ENCODE measurements at regions not wholly inside any gene's neighbourhood (a gene's known extent, or its start where the extent isn't known, plus 50 kb on each side); places are given as distances from the start of the nearest gene placed in this dataset.

DNA sequence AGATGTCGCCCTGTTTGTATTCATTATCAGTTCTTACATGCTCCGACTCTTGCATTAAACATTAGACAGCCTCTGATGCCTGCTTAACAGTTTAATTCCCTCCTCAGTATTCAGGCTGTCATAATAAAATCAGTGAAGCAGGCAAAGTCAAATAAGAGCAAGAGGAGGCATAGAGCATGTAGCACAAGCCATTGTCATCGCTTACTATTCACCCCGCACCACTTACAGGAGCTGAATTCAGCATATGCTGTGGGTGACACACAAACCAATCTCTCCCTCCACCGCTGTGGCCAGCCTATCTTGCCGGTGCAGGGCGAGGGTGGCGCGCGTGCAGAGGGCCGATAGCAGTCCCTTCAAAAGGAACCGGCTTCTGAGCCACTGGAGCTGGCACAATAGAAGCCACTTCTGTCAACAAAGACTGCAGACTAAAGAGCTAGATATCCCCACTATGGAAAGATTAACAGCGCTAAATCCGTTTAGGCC lies 433.2 kb upstream of the MGMT start:
- DNase-seq, result no peak

DNA sequence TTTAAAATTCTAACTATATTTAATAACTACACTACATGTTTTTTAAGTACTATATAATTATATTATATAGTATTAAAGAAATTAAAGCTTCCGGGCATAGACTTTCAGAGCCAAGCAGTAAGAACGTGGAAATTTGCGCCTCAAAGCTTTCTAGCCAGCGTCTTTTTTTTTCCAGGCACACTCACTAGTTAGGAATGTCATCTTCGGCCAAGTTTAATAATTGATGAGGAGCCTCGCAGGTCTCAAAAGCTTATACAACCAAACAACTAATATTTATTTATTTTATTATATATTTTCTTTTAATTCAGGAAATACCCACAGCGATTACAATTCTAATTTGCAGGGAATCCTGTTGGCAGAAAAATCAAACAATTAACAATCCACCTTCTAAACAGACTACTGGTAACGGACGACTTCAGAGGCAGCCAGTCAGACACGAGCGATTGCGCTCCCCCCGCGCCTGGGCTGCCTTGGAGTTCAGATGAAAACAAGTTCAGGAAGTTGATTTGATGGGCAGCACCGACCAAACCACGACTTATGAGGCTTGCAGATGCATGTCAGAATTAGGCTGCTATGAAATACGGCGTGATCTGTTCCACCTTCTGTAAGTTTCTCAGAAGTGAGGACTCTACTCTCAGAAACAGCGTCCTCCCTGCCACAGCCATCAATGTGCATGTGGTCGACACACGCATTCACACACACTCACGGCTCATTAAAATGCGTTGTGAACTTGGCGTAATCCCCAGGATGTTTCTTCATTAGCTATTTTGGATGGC lies 431.8 kb upstream of the MGMT start:
- DNase-seq, result no peak

- DNase-seq, result no peak
These were observed 428.5 kb upstream of the MGMT start for GRCh38 chr10:129038522-129038921.

DNA sequence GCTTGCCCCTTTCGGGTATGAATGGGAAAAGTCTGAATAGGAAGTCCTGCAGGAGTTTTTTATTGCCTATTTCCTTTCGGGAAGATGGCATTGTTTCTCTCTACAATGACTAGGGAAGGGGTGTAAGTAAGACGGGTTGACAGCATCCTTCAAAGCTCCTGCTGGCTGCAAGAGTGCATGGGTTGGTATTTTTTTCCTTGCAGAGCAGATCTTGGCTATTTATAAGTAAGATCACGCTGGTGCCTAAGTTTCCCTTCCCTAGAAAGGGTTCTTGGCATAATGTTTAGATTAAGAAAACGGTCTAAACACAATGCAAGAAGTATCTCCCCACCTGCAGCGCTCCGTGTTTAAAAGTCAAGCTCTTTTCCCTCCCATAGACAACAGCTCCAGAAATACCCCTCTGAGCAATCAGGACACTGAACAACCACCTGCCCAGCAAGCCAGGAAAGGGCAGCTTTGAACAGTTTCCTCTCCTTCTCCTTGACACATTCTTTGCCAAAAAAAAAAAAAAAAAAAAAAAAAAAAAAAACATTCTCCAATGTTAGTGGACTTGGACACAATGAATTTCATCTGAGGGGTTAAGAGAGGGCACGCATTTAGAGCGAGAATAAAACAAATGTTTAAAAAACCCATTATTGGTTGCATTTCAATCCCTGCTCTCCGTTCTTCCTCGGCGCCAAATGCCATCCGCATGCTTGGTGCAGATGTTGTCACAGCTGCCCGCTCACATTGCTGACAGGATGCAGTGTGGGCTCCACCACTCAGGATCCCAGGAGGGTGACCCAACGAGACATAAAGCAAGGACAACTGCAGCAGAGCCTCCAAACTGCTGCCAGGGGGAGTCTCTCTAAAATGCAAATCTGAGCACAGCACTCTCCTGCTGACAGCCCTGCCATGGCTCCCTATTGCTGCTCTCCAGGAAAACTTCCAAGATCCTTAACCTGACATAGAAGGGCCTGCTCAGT lies 427.4 kb upstream of the MGMT start:
- DNase-seq, result no peak

GRCh38 chr10:129040377-129040776 lies 426.7 kb upstream of the MGMT start:
- DNase-seq, result no peak

DNA sequence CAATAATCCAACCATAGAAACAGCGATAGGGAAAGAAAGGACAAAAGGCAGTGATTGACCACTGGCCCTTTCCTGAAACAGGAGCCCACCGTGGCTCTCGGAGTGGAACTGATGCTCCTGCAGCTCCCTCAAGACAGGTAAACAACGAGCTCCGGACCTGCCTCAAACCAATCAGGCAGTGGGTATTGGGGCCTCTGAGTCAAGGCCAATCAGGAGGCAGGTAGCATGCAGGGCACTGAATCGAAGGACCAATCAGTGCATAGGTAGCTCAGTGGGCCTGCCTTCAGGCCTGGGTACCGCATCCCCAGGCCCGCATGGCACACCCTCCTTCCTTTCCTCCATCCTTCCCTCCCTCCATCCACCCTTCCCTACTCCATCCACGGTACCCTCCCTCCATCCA lies 425.1 kb upstream of the MGMT start:
- no peak for DNase-seq

DNA sequence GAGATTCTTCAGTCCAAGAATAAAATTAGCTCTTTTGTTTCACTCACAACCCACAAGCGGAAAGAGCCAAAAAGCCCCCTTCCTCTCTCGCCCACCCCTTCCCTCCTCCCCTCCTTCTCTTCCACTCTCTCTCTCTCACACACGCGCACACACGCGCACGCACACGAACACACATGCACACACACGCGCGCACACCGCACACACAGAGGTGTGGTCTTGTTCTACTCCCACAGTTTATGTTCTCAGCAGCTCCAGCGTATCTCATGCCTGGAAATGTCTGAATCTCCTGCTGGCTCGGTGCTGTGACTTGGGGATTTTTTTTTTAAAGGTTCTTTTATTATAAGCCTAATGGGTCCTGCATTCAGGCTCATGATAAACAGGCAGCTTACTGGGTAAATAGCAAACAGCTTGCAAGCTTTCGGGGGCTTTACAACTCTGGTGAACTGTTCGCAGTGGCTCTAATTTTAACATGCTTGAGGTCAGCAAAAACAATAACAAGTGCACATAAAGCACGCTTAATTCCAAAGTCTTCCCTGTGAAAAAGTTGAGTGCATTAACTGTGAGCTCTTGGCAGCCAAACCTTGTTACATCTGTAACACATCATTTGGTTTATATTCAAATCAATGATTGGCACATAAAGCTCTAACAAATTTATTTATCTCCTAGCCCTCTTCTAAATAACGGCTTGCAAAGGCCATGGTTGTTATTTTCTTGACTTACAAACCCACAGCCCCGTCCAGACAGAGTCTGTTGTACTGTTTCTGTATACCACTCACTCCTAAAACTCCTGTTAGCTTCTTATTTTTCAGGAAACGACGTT lies 424.1 kb upstream of the MGMT start:
- DNase-seq, result no peak

DNA sequence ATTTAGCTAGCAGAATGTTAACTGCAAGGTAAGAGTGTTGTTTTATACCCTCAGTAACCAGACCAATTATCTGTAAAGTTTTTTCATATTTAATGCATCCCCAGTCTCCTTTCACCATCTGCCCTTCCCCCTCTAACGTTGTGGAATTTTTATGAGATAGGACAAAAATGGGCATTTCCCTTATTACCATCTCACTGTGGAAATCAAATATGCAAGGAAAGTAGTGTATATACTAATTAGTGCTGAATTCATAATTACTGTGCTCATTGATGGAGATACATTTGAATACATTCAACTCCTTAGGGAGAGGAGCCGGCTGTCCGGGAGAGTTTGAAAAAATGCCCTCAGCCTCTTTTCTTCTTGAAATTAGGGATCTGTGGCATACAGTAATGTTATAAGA lies 423.4 kb upstream of the MGMT start:
- no peak for DNase-seq

DNA sequence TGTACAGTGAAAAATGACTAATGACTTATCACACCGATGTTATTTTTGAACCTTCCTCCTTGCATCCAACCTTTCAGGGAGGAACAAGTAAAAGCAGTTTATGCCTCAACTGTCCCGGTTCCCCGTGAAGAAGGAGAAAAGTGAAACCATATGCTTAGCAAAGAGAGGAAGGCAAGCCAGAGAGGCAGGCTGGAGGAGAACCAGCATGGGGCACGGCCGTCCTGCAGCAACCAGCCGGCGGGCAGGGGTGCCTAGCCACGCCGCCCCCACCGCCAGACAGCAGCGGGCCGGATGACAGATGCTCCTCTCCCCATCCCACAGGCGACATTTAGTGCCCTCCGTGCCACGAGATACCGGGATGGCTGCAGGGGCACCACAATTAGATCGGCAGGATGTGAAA lies 421.4 kb upstream of the MGMT start:
- no peak for DNase-seq

DNA sequence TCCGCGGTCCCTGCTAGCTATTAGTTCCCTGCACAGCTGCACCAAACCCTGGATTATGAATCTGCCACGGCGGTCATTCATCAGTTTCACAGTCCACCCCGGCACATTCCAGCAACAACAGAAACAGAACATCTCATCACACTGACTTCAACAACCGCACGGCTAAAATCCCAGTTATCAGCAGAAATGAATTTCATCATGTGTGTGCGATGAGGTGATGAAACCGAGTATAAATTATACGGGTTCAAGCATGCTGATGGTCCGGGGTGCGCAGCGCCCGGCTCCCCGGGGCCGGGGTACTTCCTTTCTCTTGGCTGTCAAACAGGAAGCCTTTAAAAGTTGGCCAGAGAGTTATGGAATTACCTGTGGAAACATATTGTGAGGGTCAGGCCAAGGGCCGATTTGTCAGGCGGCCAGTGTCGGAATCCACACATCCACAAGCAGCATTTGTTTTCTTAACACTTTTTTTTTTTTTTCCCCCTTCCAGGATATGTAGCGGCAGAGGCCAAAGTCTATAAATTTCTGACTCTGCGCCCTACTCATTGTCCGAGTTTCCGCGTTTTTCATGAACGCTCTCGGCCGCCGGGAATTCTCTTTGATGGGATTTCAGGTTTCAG lies 420.9 kb upstream of the MGMT start:
- DNase-seq, result no peak

DNA sequence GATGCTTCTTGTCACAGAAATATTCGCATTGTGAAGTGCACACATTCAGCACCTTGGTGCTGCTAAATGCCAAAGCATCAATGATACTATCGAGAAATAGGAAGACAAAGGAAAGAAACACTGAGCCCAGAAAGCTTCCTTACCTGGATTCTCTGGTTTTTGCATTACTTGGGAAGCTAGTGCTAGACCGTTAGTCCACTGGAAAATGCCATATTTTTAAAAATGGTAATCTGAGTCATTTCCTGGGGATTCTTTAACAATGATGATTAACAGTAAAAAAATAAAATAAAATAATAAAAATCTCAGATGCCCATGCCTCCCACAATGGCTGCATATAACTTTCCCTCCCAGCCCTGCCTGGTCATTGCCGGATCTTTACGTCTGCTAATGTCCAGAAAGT lies 420.1 kb upstream of the MGMT start:
- no peak for DNase-seq

DNA sequence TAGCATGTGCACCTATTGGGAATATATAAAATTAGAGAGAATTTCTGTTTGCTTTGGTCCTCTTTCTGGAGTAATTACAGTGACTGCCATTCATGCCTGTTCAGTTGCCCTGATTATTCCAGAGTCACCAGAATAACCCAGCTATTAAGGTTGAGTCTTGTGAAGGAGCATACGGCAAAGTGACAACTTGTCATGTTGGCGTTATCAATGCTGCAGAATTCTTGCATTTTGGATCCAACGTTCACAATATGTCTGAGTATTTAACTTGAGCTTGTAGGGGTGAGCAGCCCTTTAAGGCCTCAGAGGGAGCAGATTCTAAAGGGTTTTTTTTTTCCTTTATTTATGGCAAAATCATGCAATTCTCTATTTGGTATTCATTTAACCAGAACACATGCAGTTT lies 419.4 kb upstream of the MGMT start:
- DNase-seq, result no peak

- no peak for DNase-seq
These were observed 418.5 kb upstream of the MGMT start for GRCh38 chr10:129048513-129048912.

GRCh38 chr10:129049501-129049900 lies 417.5 kb upstream of the MGMT start:
- no peak for DNase-seq

- no peak for DNase-seq
These were observed 411.8 kb upstream of the MGMT start for GRCh38 chr10:129055225-129055624.

DNA sequence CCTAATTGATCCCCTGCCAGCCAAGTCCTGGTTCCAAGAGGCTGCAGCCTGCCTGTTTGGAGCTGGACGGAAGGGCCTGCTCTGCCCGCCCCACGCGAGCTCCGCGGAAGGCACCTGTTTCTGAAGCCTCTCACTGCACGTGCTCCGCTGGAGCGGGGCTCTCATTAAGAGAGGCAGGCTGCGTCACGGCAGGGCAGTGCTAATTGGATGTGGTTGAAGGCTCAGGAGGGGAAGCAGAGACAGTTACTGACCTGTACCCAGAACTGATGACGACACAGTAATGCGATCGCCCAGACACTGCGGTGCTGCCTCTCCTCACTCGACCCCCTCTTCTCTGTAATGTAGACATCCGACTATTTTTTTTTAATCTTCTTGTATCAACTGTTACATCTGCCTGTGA lies 411.1 kb upstream of the MGMT start:
- no peak for DNase-seq

GRCh38 chr10:129056734-129057689 lies 410.0 kb upstream of the MGMT start:
- DNase-seq, result no peak

DNA sequence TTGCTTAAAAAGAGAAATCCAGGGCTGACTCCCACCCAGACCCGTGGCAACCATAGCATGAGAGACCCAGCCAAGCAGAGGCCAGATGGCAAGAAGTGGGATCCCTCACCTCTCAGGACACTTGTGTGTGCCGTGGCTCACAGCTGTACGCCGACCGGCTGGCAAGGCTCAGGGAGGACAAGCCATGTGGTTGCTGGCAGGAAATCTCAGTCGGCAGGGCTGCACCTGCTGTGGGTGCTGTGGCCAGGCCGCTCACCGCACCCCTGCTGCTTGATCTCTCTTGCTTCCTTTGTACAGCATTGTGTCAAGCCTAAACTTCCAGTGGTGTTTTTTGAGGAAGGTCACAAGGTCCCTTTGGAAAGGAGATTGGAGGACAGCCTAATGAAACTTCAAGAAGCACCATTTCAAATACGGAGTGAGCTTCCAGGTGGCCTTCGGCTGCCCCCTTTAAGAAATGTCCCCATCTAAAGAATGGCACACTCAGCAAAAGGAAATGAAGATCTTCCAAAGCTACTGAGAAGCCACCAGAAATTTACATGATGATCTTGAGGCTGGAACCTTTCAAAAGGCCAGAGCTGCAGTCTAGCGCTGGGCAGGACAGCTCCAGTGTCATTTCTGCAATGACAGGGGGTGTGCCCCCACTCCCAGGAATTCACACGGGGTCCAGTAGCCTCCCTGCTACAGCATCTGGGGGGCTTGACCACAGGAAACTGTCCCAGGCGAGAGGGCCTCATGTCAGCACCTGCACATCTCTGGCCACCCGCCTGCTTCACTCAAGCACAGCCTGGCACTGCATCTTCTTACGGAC lies 409.0 kb upstream of the MGMT start:
- no peak for DNase-seq

DNA sequence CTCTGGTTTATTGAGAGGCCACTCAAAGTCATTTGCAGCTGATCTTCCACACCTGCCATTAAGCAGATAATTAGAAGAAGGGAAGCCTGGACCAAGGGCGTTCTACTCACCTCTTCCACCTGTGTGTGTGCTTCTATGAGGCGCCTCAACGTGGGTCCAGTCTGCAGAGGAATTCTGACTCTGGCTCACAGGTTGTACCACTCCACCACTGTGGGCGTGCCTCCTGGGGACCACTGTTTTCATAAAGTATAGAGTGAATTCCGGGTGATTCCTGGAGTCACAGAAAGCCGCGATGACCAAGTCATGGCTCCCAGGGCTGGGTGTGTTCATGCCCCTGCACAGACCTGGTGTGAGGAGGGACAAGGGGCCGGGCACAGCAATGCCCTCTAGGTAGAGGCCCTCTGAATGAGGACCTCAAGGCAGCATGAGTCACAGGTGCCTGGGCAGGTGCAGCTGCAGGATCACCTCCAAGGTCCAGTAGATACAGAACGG lies 408.3 kb upstream of the MGMT start:
- DNase-seq, result no peak

DNA sequence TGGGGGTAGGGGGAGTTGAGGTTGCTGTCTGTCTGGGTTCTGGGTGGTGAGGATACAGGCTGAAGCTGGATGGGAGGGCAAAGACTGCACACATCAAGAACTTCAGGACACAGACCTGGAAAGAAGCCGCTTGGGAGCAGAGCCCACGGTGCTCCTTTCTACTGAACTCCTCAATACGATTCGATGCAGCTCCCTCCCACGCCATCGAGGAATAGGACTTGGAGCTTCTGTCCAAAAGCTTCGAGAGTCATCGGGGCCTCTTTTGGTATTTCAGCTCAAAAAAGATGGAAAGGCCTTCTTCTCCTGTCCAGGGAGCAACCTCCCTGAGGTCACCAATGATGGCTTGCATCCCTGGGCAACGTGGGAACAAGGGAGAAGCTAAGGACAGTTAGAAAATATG lies 407.1 kb upstream of the MGMT start:
- DNase-seq, result no peak

Measured in DMS53 (cell line).